ENCODE measurements at regions not wholly inside any gene's neighbourhood (a gene's known extent, or its start where the extent isn't known, plus 50 kb on each side); places are given as distances from the start of the nearest gene placed in this dataset.
A peak's percentile ranks its signal among the peaks of the same experiment; 100 is the strongest.
"Not testable (repeated sequence)": the region's sequence is repeated elsewhere in the genome, so short reads cannot be mapped to it uniquely, and the experiment has no call there.

GRCh38 chr4:112038861-112039260, 106.4 kb upstream of the FAM241A start:
- Mint-ChIP-seq H3K9me3 (peaks cover 0 to 1% (median 0%) of the 10 kb centered on the region in 7 donors), H3K27me3 (peaks cover 8 to 18% (median 14%) of the 10 kb centered on the region in 3 donors), H3K36me3 (no peaks in the 10 kb centered on the region), H3K4me3 (no peak overlapping the region), H3K4me1 (no peaks in the 10 kb centered on the region), H3K27ac (no peak overlapping the region)
- DNase-seq (no peak), ATAC-seq (ENCODE audit: low read depth in 2 of 2) (no peak)

- H3K27me3 Mint-ChIP-seq; H3K27ac Mint-ChIP-seq; H3K36me3 Mint-ChIP-seq; ATAC-seq (ENCODE audit: low read depth in 2 of 2); H3K4me1 Mint-ChIP-seq; DNase-seq; H3K9me3 Mint-ChIP-seq: not testable (repeated sequence)
- H3K4me3 Mint-ChIP-seq = peak overlapping the region in 1 of 8 donors; percentile 29
Measured at GRCh38 chr4:112049119-112049518, 96.1 kb upstream of the FAM241A start.

- peaks cover 4 to 21% (median 8%) of the 10 kb centered on the region in 3 donors for H3K27me3 Mint-ChIP-seq
- no peak for ATAC-seq (ENCODE audit: low read depth in 2 of 2)
Measured at GRCh38 chr4:112053825-112054350, 91.4 kb upstream of the FAM241A start.

DNA sequence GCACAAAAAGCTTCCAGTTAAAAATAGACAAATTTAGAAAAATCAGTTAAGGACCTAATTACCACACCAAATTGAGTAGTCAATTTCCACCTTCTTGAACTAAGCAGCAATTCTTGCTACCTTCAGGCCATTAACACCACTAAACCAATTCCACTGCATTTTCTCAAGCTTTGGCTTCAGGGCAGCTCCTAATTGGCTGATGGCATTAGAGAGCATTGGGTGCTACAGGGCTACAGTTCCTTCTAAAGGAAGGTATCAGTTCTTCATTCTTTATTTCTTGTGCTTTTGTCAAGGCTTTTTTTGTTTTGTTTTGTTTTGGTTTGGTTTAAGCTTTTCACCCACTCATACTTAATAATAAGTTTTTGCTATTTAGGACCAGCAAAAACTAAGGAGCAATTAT, 90.2 kb upstream of the FAM241A start:
- Mint-ChIP-seq H3K36me3 (no peaks in the 10 kb centered on the region), H3K27me3 (peaks cover 4 to 21% (median 8%) of the 10 kb centered on the region in 3 donors), H3K27ac (no peak overlapping the region), H3K4me3 (no peak overlapping the region), H3K4me1 (no peaks in the 10 kb centered on the region), H3K9me3 (no peaks in the 10 kb centered on the region)
- ATAC-seq (ENCODE audit: low read depth in 2 of 2) (no peak), DNase-seq (no peak)

More at GRCh38 chr4:112053825-112054350, 91.4 kb upstream of the FAM241A start:
- H3K27ac Mint-ChIP-seq = no peak overlapping the region
- H3K4me1 Mint-ChIP-seq = no peaks in the 10 kb centered on the region
- no peak overlapping the region for H3K4me3 Mint-ChIP-seq
- H3K9me3 Mint-ChIP-seq = no peaks in the 10 kb centered on the region
- DNase-seq = no peak
- H3K36me3 Mint-ChIP-seq = no peaks in the 10 kb centered on the region

DNA sequence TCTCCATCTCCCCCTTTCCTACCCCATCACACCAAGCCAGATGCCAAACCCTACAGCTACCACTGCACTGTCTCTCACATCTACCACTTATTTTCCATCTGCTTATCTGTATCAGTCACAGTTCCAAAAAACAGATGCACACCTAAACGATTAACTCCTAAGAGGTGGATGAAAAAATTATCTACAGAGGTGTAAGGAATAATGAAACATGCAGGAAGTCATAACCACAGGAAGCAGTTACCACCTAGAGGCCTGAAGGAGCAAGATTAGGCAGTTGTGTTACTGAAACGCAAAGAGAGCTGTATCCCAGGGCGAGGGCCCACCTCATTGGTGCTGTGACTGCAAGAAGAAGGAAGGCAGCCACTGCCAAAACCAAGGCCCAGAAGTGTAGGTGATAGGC, 87.8 kb upstream of the FAM241A start:
- Mint-ChIP-seq H3K36me3 (no peaks in the 10 kb centered on the region), H3K9me3 (no peaks in the 10 kb centered on the region), H3K27ac (no peak overlapping the region), H3K4me3 (no peak overlapping the region), H3K27me3 (peaks cover 0 to 25% (median 14%) of the 10 kb centered on the region in 3 donors), H3K4me1 (no peaks in the 10 kb centered on the region)
- DNase-seq (no peak), ATAC-seq (ENCODE audit: low read depth in 2 of 2) (no peak)

DNA sequence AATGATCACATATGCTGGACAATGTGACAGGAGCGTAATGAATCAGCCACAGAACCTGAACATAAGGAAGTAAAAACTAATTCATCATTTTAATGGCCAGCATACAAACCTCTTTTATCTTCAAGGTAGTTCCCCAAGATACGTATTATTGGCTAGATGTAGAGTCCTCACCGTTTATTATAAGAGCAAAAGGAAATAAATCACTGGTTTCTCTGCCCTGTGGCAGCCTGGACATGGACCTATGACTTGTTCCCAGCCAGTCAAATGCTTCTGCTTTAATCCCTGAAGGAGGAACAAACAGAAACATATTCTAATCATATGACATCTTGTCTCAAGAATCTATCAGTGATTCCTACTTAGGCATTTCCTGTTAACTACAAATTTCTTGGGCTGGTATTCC, 86.8 kb upstream of the FAM241A start:
- H3K4me1 Mint-ChIP-seq = no peaks in the 10 kb centered on the region
- H3K27me3 Mint-ChIP-seq = peaks cover 0 to 21% (median 16%) of the 10 kb centered on the region in 3 donors
- no peaks in the 10 kb centered on the region for H3K36me3 Mint-ChIP-seq
- no peak for DNase-seq
- H3K27ac Mint-ChIP-seq = no peak overlapping the region
- ATAC-seq (ENCODE audit: low read depth in 2 of 2) = no peak
- no peaks in the 10 kb centered on the region for H3K9me3 Mint-ChIP-seq
- H3K4me3 Mint-ChIP-seq = no peak overlapping the region

GRCh38 chr4:112060212-112060611, 85.0 kb upstream of the FAM241A start:
- no peak overlapping the region for H3K4me3 Mint-ChIP-seq
- ATAC-seq (ENCODE audit: low read depth in 2 of 2) (no peak), DNase-seq (no peak)
- H3K27me3 Mint-ChIP-seq = peaks cover 10 to 21% (median 16%) of the 10 kb centered on the region in 3 donors
- no peaks in the 10 kb centered on the region for H3K9me3 Mint-ChIP-seq
- H3K36me3 Mint-ChIP-seq = no peaks in the 10 kb centered on the region
- H3K4me1 Mint-ChIP-seq = no peaks in the 10 kb centered on the region
- no peak overlapping the region for H3K27ac Mint-ChIP-seq

- H3K4me3 Mint-ChIP-seq = no peak overlapping the region
- no peak overlapping the region for H3K27ac Mint-ChIP-seq
- H3K9me3 Mint-ChIP-seq = no peaks in the 10 kb centered on the region
- ATAC-seq (ENCODE audit: low read depth in 2 of 2) = no peak
- no peaks in the 10 kb centered on the region for H3K4me1 Mint-ChIP-seq
- H3K27me3 Mint-ChIP-seq = peaks cover 10 to 21% (median 16%) of the 10 kb centered on the region in 3 donors
- no peaks in the 10 kb centered on the region for H3K36me3 Mint-ChIP-seq
- DNase-seq = no peak
Measured at GRCh38 chr4:112061207-112061817, 83.9 kb upstream of the FAM241A start.

DNA sequence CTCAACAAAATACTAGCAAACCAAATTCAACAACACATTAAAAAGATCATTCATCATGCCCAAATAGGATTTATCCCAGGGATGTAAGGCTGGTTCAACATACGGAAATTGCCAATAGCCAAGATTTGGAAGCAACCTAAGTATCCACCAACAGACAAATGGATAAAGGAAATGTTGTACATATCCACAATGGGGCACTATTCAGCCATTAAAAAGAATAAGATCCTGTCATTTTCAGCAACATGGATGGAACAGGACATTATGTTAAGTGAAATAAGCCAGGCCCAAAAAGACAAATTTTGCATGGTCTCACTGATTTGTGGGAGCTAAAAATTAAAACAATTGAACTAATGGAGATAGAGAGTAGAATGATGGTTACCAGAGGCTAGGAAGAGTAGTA, 82.0 kb upstream of the FAM241A start:
- ATAC-seq (ENCODE audit: low read depth in 2 of 2) = no peak

DNA sequence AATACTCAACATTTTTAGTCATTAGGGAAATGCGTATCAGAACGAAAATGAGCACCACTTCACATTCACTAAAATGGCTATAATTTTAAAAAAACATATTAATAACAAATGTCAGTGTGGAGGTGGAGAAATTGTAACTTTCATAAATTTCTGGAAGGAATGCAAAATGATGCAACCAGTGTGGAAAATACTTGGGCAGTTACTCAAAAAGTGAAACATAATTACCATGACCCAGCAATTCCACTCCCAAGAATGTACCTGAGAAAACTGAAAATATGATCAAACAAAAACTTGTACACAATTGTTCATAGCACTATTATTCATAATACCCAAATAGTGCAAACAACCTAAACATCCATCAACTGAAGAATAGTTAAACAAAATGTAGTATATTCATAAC, 76.1 kb upstream of the FAM241A start:
- ATAC-seq (ENCODE audit: low read depth in 2 of 2) = no peak
- Mint-ChIP-seq H3K4me3 (no peak overlapping the region), H3K9me3 (peaks cover 0 to 18% (median 11%) of the 10 kb centered on the region in 7 donors), H3K27ac (no peak overlapping the region), H3K4me1 (no peaks in the 10 kb centered on the region), H3K36me3 (no peaks in the 10 kb centered on the region), H3K27me3 (peaks cover 13 to 20% (median 14%) of the 10 kb centered on the region in 3 donors)
- no peak for DNase-seq

More for the DNA sequence above, 82.0 kb upstream of the FAM241A start:
- no peaks in the 10 kb centered on the region for H3K4me1 Mint-ChIP-seq
- peaks cover 14 to 23% (median 21%) of the 10 kb centered on the region in 3 donors for H3K27me3 Mint-ChIP-seq
- H3K9me3 Mint-ChIP-seq = peaks cover 0 to 2% (median 0%) of the 10 kb centered on the region in 7 donors
- DNase-seq = no peak
- peak overlapping the region in 1 of 6 donors; percentile 6 for H3K27ac Mint-ChIP-seq
- no peak overlapping the region for H3K4me3 Mint-ChIP-seq
- H3K36me3 Mint-ChIP-seq = no peaks in the 10 kb centered on the region

- no peak for DNase-seq
- Mint-ChIP-seq H3K36me3 (no peaks in the 10 kb centered on the region), H3K4me1 (no peaks in the 10 kb centered on the region), H3K9me3 (peaks cover 0 to 18% (median 11%) of the 10 kb centered on the region in 7 donors), H3K27me3 (peaks cover under 1 to 9% (median 4%) of the 10 kb centered on the region in 3 donors), H3K4me3 (no peak overlapping the region), H3K27ac (no peak overlapping the region)
- ATAC-seq (ENCODE audit: low read depth in 2 of 2) = no peak
Measured at GRCh38 chr4:112073181-112073580, 72.1 kb upstream of the FAM241A start.

- Mint-ChIP-seq H3K27ac (no peak overlapping the region), H3K36me3 (no peaks in the 10 kb centered on the region), H3K27me3 (peaks cover 5 to 12% (median 6%) of the 10 kb centered on the region in 3 donors), H3K4me1 (no peaks in the 10 kb centered on the region), H3K4me3 (no peak overlapping the region), H3K9me3 (peaks cover 0 to 18% (median 11%) of the 10 kb centered on the region in 7 donors)
- ATAC-seq (ENCODE audit: low read depth in 2 of 2) = peak; percentile 48 to 56
- DNase-seq = peak; percentile 27
Measured at GRCh38 chr4:112075129-112075753, 70.0 kb upstream of the FAM241A start.

DNA sequence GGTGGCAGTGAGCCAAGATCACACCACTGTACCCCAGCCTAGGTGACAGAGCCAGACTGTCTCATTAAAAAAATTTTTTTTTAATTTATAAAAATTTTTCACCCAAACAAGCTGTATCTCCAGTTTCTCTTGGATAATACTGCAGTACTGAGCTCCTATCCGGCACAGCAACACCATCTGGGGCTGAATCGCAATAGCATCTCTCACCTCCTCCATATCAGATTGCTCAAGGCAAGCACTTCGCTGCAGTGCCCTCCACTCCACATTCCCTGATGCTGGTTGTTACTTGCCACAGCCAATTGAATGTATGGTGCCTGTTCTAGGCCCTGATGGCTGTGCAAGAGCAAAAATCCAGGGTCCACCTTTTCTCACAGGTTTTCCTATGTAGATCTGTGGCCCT, 69.3 kb upstream of the FAM241A start:
- H3K4me3 Mint-ChIP-seq = no peak overlapping the region
- ATAC-seq (ENCODE audit: low read depth in 2 of 2) = no peak
- H3K36me3 Mint-ChIP-seq = no peaks in the 10 kb centered on the region
- no peaks in the 10 kb centered on the region for H3K4me1 Mint-ChIP-seq
- peaks cover 0 to 18% (median 11%) of the 10 kb centered on the region in 7 donors for H3K9me3 Mint-ChIP-seq
- H3K27ac Mint-ChIP-seq = no peak overlapping the region
- DNase-seq = no peak
- H3K27me3 Mint-ChIP-seq = peaks cover 0 to 13% (median 9%) of the 10 kb centered on the region in 3 donors

Measured in naive B cell (primary cell).